A549 (cell line): ENCODE measurements at regions not wholly inside any gene's neighbourhood (a gene's known extent, or its start where the extent isn't known, plus 50 kb on each side); places are given as distances from the start of the nearest gene placed in this dataset.

ENCODE experiments used
- ATAC-seq, 2 experiments: fragments of 200-7000 bp in 1 of 2; fragments of >200 bp in 1 of 2; cut with Nextera tagmentation in 1 of 2; cut with Tn5 transposase in 1 of 2; 3 replicates each; pipeline versions ENCODE4 v1.8.0 to v1.9.1; 2018 to 2020; ENCODE audit warnings: mild to moderate bottlenecking in 1 of 2, moderate library complexity in 1 of 2
- CTCF ChIA-PET: fragments of 300-600 bp; sonication (Branson Sonifier 250); formaldehyde crosslinking; extraction: SDS; loops from one replicate; lab custom pipeline; 2021; ENCODE audit warnings: antibody characterized with exemption, inconsistent platforms; lab: Yijun Ruan, JAX
- POLR2A ChIA-PET: fragments of 350-600 bp; formaldehyde crosslinking; extraction: SDS; loops from one replicate; lab custom pipeline; 2021; ENCODE audit warnings: antibody characterized with exemption, inconsistent platforms; lab: Yijun Ruan, JAX
- DNase-seq, 2 experiments: peaks; one replicate each; pipeline versions ENCODE4 v3.0.0 to v3.0.0-alpha.2; 2011 to 2016; ENCODE audit warnings: low read depth in 1 of 2, low spot score in 1 of 2
- FAIRE-seq: peaks from 2 replicates; lab custom pipeline; 2011; peaks lifted over from hg19 to GRCh38; lab: Jason Lieb, UNC
- H3K27ac ChIP-seq, 2 experiments: fragments of >200 bp; sonication (Bioruptor Twin); formaldehyde crosslinking; 3 replicates each; pipeline ENCODE4 v1.5.1; 2016 to 2017
- H3K4me1 ChIP-seq: fragments of >200 bp; sonication (Bioruptor Twin); formaldehyde crosslinking; 3 replicates; pipeline ENCODE4 v1.6.1; 2016
- H3K4me2 ChIP-seq: fragments of >200 bp; sonication (Bioruptor Twin); formaldehyde crosslinking; 3 replicates; pipeline ENCODE4 v1.6.1; 2016
- H3K4me3 ChIP-seq: fragments of >200 bp; sonication (Bioruptor Twin); formaldehyde crosslinking; 3 replicates; pipeline ENCODE4 v1.5.1; 2016
- H3K9me3 ChIP-seq: fragments of >200 bp; sonication (Bioruptor Twin); formaldehyde crosslinking; 3 replicates; pipeline ENCODE4 v1.6.1; 2016
- ATOH8 ChIP-seq: fragments of 250-450 bp; sonication (Bioruptor Pico); IDR thresholded peaks from 2 replicates; pipeline ENCODE4 v1.5.0; 2020; ENCODE audit warnings: low read depth, mild to moderate bottlenecking, moderate library complexity
- BCL3 ChIP-seq: fragments of >200 bp; sonication (Bioruptor Twin); formaldehyde crosslinking; IDR thresholded peaks from 3 replicates; pipeline ENCODE4 v1.6.1; 2016
- CHD2 ChIP-seq: fragments of 150-350 bp; IDR thresholded peaks from 2 replicates; pipeline ENCODE4 v1.6.1; 2014; ENCODE audit warnings: low read length; ENCODE audit not compliant: partially characterized antibody
- CHD4 ChIP-seq: fragments of 200-600 bp; sonication (generic); IDR thresholded peaks from 2 replicates; pipeline ENCODE4 v1.6.1; 2016; ENCODE audit warnings: antibody characterized with exemption, mild to moderate bottlenecking, borderline replicate concordance
- CTCF ChIP-seq: fragments of >200 bp; sonication (Bioruptor Twin); formaldehyde crosslinking; IDR thresholded peaks from 3 replicates; pipeline ENCODE4 v1.5.1; 2016
- EHF ChIP-seq: fragments of 250-450 bp; sonication (Bioruptor Pico); IDR thresholded peaks from 2 replicates; pipeline ENCODE4 v1.5.0; 2020; ENCODE audit warnings: mild to moderate bottlenecking
- ELK1 ChIP-seq: fragments of 150-350 bp; IDR thresholded peaks from 2 replicates; pipeline ENCODE4 v1.6.1; 2014; ENCODE audit warnings: low read depth, mild to moderate bottlenecking, low read length
- EP300 ChIP-seq, 2 experiments: fragments of >200 bp; sonication (Bioruptor Twin); formaldehyde crosslinking; IDR thresholded peaks; 2 replicates in 1 of 2; 3 replicates in 1 of 2; pipeline ENCODE4 v1.6.1; 2016 to 2017
- FOSL2 ChIP-seq, 2 experiments: fragments of 450-650 bp in 1 of 2; fragments of >200 bp in 1 of 2; sonication (Bioruptor Twin) in 1 of 2; formaldehyde crosslinking; IDR thresholded peaks; 2 replicates each; pipeline versions ENCODE4 v1.5.0 to v1.6.1; 2016 to 2020; ENCODE audit warnings: mild to moderate bottlenecking in 1 of 2, moderate library complexity in 1 of 2
- FOXS1 ChIP-seq: fragments of 250-450 bp; sonication (Bioruptor Pico); IDR thresholded peaks from 2 replicates; pipeline ENCODE4 v1.5.0; 2020; ENCODE audit warnings: mild to moderate bottlenecking, moderate library complexity
- GATA3 ChIP-seq: IDR thresholded peaks from 2 replicates; pipeline ENCODE4 v1.6.1; 2012; ENCODE audit warnings: borderline replicate concordance
- HDAC2 ChIP-seq: fragments of 200-600 bp; sonication (generic); IDR thresholded peaks from 2 replicates; pipeline ENCODE4 v1.6.1; 2016
- HES2 ChIP-seq: fragments of >200 bp; sonication (Bioruptor Twin); formaldehyde crosslinking; IDR thresholded peaks from 2 replicates; pipeline ENCODE4 v1.6.1; 2016
- HEYL ChIP-seq: fragments of 250-450 bp; sonication (Bioruptor Pico); IDR thresholded peaks from 2 replicates; pipeline ENCODE4 v1.8.0; 2021; ENCODE audit warnings: mild to moderate bottlenecking, moderate library complexity
- HMGXB4 ChIP-seq: fragments of 250-450 bp; sonication (Bioruptor Pico); IDR thresholded peaks from 2 replicates; pipeline ENCODE4 v1.5.0; 2021; ENCODE audit warnings: mild to moderate bottlenecking, moderate library complexity, borderline replicate concordance
- HOXB5 ChIP-seq: fragments of 250-450 bp; sonication (Bioruptor Pico); IDR thresholded peaks from 2 replicates; pipeline ENCODE4 v1.5.0; 2020; ENCODE audit warnings: mild to moderate bottlenecking, moderate library complexity
- JUN ChIP-seq, 2 experiments: fragments of >200 bp; sonication (Bioruptor Twin); formaldehyde crosslinking; IDR thresholded peaks; 2 replicates in 1 of 2; 3 replicates in 1 of 2; pipeline ENCODE4 v1.6.1; 2016 to 2017
- KDM1A ChIP-seq: fragments of 200-600 bp; sonication (generic); IDR thresholded peaks from 2 replicates; pipeline ENCODE4 v1.6.1; 2016; ENCODE audit warnings: low read depth, mild to moderate bottlenecking
- KDM5A ChIP-seq: fragments of 200-600 bp; sonication (generic); IDR thresholded peaks from 2 replicates; pipeline ENCODE4 v1.6.1; 2016; ENCODE audit warnings: antibody characterized with exemption, mild to moderate bottlenecking
- MAFK ChIP-seq: fragments of 450-650 bp; IDR thresholded peaks from 2 replicates; pipeline ENCODE4 v1.6.1; 2014; ENCODE audit not compliant: partially characterized antibody
- MAX ChIP-seq: IDR thresholded peaks from 2 replicates; pipeline ENCODE4 v1.6.1; 2012
- NFE2L2 ChIP-seq: fragments of 150-350 bp; conservative IDR thresholded peaks from 2 replicates; pipeline ENCODE4 v1.6.1; 2014; ENCODE audit warnings: low read length
- PHF8 ChIP-seq: fragments of 200-600 bp; sonication (generic); IDR thresholded peaks from 2 replicates; pipeline ENCODE4 v1.6.1; 2016; ENCODE audit warnings: low read depth, mild to moderate bottlenecking, antibody characterized with exemption, moderate library complexity, borderline replicate concordance
- POLR2A ChIP-seq: IDR thresholded peaks from 2 replicates; pipeline ENCODE4 v1.6.1; 2012; ENCODE audit warnings: mild to moderate bottlenecking, low read length
- RARB ChIP-seq: fragments of 250-450 bp; sonication (Bioruptor Pico); IDR thresholded peaks from 2 replicates; pipeline ENCODE4 v1.8.0; 2021; ENCODE audit warnings: mild to moderate bottlenecking, moderate library complexity
- RFX5 ChIP-seq: fragments of 450-650 bp; IDR thresholded peaks from 2 replicates; pipeline ENCODE4 v1.7.1; 2014; ENCODE audit warnings: antibody characterized with exemption, mild to moderate bottlenecking, moderate library complexity
- TFCP2L1 ChIP-seq: fragments of 250-450 bp; sonication (Bioruptor Pico); IDR thresholded peaks from 2 replicates; pipeline ENCODE4 v1.5.0; 2021; ENCODE audit warnings: mild to moderate bottlenecking
- ZNF302 ChIP-seq: fragments of 250-450 bp; sonication (Bioruptor Pico); IDR thresholded peaks from 2 replicates; pipeline ENCODE4 v1.9.0; 2021; ENCODE audit warnings: inconsistent platforms, mild to moderate bottlenecking, moderate library complexity
- ZSCAN20 ChIP-seq: fragments of 250-450 bp; sonication (Bioruptor Pico); IDR thresholded peaks from 2 replicates; pipeline ENCODE4 v1.8.0; 2022; ENCODE audit warnings: mild to moderate bottlenecking, moderate library complexity
- WGBS: methylation state at CpG from one replicate; pipeline ENCODE4 v1.1.6; 2017; ENCODE audit errors: missing lambda C conversion rate; 5-methylcytosine and 5-hydroxymethylcytosine counted together

GRCh38 chr4:53730031-53730805 is 138.9 kb upstream of the LNX1 start:
- no peak for DNase-seq
- TF ChIP-seq FOXS1 (no peak), HES2 (no peak), KDM1A (no peak), RFX5 (no peak), NFE2L2 (no peak), KDM5A (no peak), JUN (IDR thresholded peaks at IDR 0.05) (no peak), PHF8 (no peak), CHD2 (no peak), ZSCAN20 (no peak), ZNF302 (CRISPR knock-in tag) (no peak), FOSL2 (IDR thresholded peaks at IDR 0.05) (no peak), FOSL2 (CRISPR knock-in tag; IDR thresholded peaks at IDR 0.05) (no peak), BCL3 (no peak)
- no peak overlapping the region for H3K27ac ChIP-seq
- H3K9me3 ChIP-seq: no peaks in the 10 kb centered on the region
- 47% methylated on average over 5 of the region's 5 CpGs for WGBS
- no peak overlapping the region for H3K4me3 ChIP-seq
- no peak overlapping the region for H3K4me2 ChIP-seq
- FAIRE-seq: no peak
- ChIA-PET POLR2A (no interaction called here), CTCF (no interaction called here)
- ATAC-seq: no peak
- no peaks in the 10 kb centered on the region for H3K4me1 ChIP-seq

GRCh38 chr4:53722110-53722509 is 130.8 kb upstream of the LNX1 start:
- DNase-seq: no peak
- CTCF ChIA-PET: no interaction called here
- no peak for ATAC-seq
- POLR2A ChIA-PET: no interaction called here
- WGBS: 46% methylated on average over 1 of the region's 1 CpG
- Histone ChIP-seq H3K9me3 (no peaks in the 10 kb centered on the region), H3K4me3 (no peak overlapping the region), H3K27ac (no peak overlapping the region), H3K4me1 (no peaks in the 10 kb centered on the region), H3K4me2 (no peak overlapping the region)
- TF ChIP-seq MAFK (peak; percentile 83), RFX5 (no peak)
- no peak for FAIRE-seq

GRCh38 chr4:53721263-53721662 is 130.0 kb upstream of the LNX1 start:
- ATAC-seq: no peak
- CTCF ChIA-PET: no interaction called here
- WGBS: 61% methylated on average over 1 of the region's 1 CpG
- no peak for TF ChIP-seq HMGXB4 (CRISPR knock-in tag)
- no peak for TF ChIP-seq CHD4
- TF ChIP-seq GATA3: no peak
- no peak for TF ChIP-seq HEYL (CRISPR knock-in tag)
- no peak for TF ChIP-seq MAX
- no peak for TF ChIP-seq FOXS1
- TF ChIP-seq RARB: no peak
- TF ChIP-seq TFCP2L1 (CRISPR knock-in tag): no peak
- TF ChIP-seq EP300 (IDR thresholded peaks at IDR 0.05): no peak
- no peak for TF ChIP-seq ATOH8 (CRISPR knock-in tag)
- TF ChIP-seq EHF (CRISPR knock-in tag): no peak
- TF ChIP-seq KDM1A: no peak
- TF ChIP-seq POLR2A: no peak
- no peak for TF ChIP-seq CTCF
- TF ChIP-seq HOXB5 (CRISPR knock-in tag): no peak
- TF ChIP-seq ELK1: no peak
- no peak for TF ChIP-seq HDAC2

More at GRCh38 chr4:53721263-53721662, 130.0 kb upstream of the LNX1 start:
- DNase-seq (no peak), FAIRE-seq (no peak)
- H3K4me2 ChIP-seq: no peak overlapping the region
- H3K9me3 ChIP-seq: no peaks in the 10 kb centered on the region
- H3K27ac ChIP-seq: no peak overlapping the region
- POLR2A ChIA-PET: no interaction called here
- H3K4me1 ChIP-seq: no peaks in the 10 kb centered on the region
- H3K4me3 ChIP-seq: no peak overlapping the region
